Astrocyte (in vitro differentiated cells and primary cell): ENCODE measurements at regions not wholly inside any gene's neighbourhood (a gene's known extent, or its start where the extent isn't known, plus 50 kb on each side); places are given as distances from the start of the nearest gene placed in this dataset.
"Not testable (repeated sequence)": the region's sequence is repeated elsewhere in the genome, so short reads cannot be mapped to it uniquely, and the experiment has no call there.

Experiments
- DNase-seq: peaks from one replicate; pipeline ENCODE4 v3.0.0-alpha.2; 2010; ENCODE audit warnings: low read depth
- FAIRE-seq: peaks from 2 replicates; lab custom pipeline; 2011; peaks lifted over from hg19 to GRCh38; lab: Jason Lieb, UNC
- H2AFZ ChIP-seq: 2 replicates; pipeline ENCODE4 v1.6.0; 2012; ENCODE audit warnings: low read depth, low read length, inconsistent platforms
- H3K27ac ChIP-seq: 2 replicates; pipeline ENCODE4 v1.5.1; 2011; ENCODE audit warnings: low read depth, low read length, inconsistent platforms
- H3K27me3 ChIP-seq: 2 replicates; pipeline ENCODE4 v1.6.0; 2011; ENCODE audit warnings: low read length, inconsistent platforms; ENCODE audit not compliant: insufficient read depth
- H3K36me3 ChIP-seq: 2 replicates; pipeline ENCODE4 v1.5.1; 2011; ENCODE audit warnings: low read length, inconsistent platforms; ENCODE audit not compliant: insufficient read depth
- H3K4me1 ChIP-seq: 2 replicates; pipeline ENCODE4 v1.5.1; 2011; ENCODE audit warnings: low read length, inconsistent platforms; ENCODE audit not compliant: insufficient read depth
- H3K4me2 ChIP-seq: 2 replicates; pipeline ENCODE4 v1.6.0; 2012; ENCODE audit warnings: low read length, inconsistent platforms
- H3K4me3 ChIP-seq: 2 replicates; pipeline ENCODE4 v1.5.1; 2011; ENCODE audit warnings: low read depth, mild to moderate bottlenecking, low read length, inconsistent platforms; ENCODE audit not compliant: insufficient read depth
- H3K79me2 ChIP-seq: 2 replicates; pipeline ENCODE4 v1.6.0; 2012; ENCODE audit warnings: mild to moderate bottlenecking, low read length, inconsistent platforms; ENCODE audit not compliant: insufficient read depth
- H3K9ac ChIP-seq: 2 replicates; pipeline ENCODE4 v1.6.0; 2012; ENCODE audit warnings: mild to moderate bottlenecking, low read length, inconsistent platforms
- H3K9me3 ChIP-seq: 2 replicates; pipeline ENCODE4 v1.5.1; 2012; ENCODE audit warnings: low read depth, mild to moderate bottlenecking, low read length, inconsistent platforms; ENCODE audit not compliant: insufficient read depth
- H4K20me1 ChIP-seq: 2 replicates; pipeline ENCODE4 v1.6.0; 2012; ENCODE audit warnings: low read length, inconsistent platforms; ENCODE audit not compliant: insufficient read depth
- H3K27ac Mint-ChIP-seq: one replicate; pipeline ENCODE4 v1.8.0; 2021; ENCODE audit warnings: mild to moderate bottlenecking, mixed read lengths; ENCODE audit not compliant: unreplicated experiment
- H3K27me3 Mint-ChIP-seq: one replicate; pipeline ENCODE4 v1.8.0; 2021; ENCODE audit warnings: low read depth, mixed read lengths; ENCODE audit not compliant: unreplicated experiment
- H3K36me3 Mint-ChIP-seq: one replicate; pipeline ENCODE4 v1.8.0; 2021; ENCODE audit warnings: low read depth, mixed read lengths; ENCODE audit not compliant: unreplicated experiment
- H3K4me1 Mint-ChIP-seq: one replicate; pipeline ENCODE4 v1.8.0; 2021; ENCODE audit warnings: low read depth, mixed read lengths; ENCODE audit not compliant: unreplicated experiment
- H3K4me3 Mint-ChIP-seq: one replicate; pipeline ENCODE4 v1.8.0; 2021; ENCODE audit warnings: mild to moderate bottlenecking, moderate library complexity, mixed read lengths; ENCODE audit not compliant: unreplicated experiment
- H3K9me3 Mint-ChIP-seq: one replicate; pipeline ENCODE4 v1.8.0; 2021; ENCODE audit warnings: mild to moderate bottlenecking, mixed read lengths; ENCODE audit not compliant: unreplicated experiment
- EZH2 ChIP-seq: IDR thresholded peaks from 2 replicates; pipeline ENCODE4 v1.6.1; 2012; ENCODE audit warnings: mild to moderate bottlenecking, low read length, inconsistent platforms; ENCODE audit not compliant: insufficient read depth
- TF ChIP-seq, protein P1 (sequence below): IDR thresholded peaks from 2 replicates; pipeline ENCODE4 v1.5.1; 2011; ENCODE audit warnings: low read depth, mild to moderate bottlenecking, inconsistent platforms, low read length, moderate library complexity; ENCODE audit not compliant: insufficient read depth

DNA sequence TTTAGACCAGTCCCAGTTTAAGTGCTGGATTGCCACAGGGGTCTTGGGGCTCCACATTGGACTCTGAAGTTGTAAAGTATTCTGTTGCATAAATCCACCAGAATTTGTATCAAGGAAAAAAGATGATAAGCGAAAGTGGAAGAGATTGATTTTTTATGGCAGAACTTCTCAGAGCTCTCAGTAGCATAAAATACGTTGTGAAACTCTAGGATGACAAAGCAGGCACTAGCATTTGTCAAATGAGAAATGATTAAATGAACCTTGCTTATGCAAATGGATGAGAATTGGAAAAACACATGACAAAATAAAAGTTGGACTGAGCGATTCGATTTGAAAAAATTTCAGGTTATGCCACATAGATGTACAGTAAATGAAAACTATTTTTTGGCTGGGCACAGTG lies 253.8 kb upstream of the RAB4A start:
- Histone ChIP-seq H3K36me3 (no peaks in the 10 kb centered on the region), H3K4me1 (no peaks in the 10 kb centered on the region), H3K9me3 (no peaks in the 10 kb centered on the region), H3K79me2 (no peaks in the 10 kb centered on the region), H4K20me1 (no peaks in the 10 kb centered on the region), H3K4me2 (no peak overlapping the region), H3K9ac (no peak overlapping the region), H3K27ac (no peak overlapping the region), H2AFZ (no peak overlapping the region), H3K27me3 (peaks cover 9% of the 10 kb centered on the region), H3K4me3 (no peak overlapping the region)
- H3K27me3 Mint-ChIP-seq, result peaks cover 19% of the 10 kb centered on the region
- DNase-seq, result no peak
- H3K4me3 Mint-ChIP-seq, result no peak overlapping the region
- FAIRE-seq, result no peak
- TF ChIP-seq EZH2, result no peak
- TF ChIP-seq, protein P1, sequence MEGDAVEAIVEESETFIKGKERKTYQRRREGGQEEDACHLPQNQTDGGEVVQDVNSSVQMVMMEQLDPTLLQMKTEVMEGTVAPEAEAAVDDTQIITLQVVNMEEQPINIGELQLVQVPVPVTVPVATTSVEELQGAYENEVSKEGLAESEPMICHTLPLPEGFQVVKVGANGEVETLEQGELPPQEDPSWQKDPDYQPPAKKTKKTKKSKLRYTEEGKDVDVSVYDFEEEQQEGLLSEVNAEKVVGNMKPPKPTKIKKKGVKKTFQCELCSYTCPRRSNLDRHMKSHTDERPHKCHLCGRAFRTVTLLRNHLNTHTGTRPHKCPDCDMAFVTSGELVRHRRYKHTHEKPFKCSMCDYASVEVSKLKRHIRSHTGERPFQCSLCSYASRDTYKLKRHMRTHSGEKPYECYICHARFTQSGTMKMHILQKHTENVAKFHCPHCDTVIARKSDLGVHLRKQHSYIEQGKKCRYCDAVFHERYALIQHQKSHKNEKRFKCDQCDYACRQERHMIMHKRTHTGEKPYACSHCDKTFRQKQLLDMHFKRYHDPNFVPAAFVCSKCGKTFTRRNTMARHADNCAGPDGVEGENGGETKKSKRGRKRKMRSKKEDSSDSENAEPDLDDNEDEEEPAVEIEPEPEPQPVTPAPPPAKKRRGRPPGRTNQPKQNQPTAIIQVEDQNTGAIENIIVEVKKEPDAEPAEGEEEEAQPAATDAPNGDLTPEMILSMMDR, result no peak
- no peaks in the 10 kb centered on the region for H3K36me3 Mint-ChIP-seq
- H3K27ac Mint-ChIP-seq, result no peak overlapping the region
- H3K4me1 Mint-ChIP-seq, result peaks cover 4% of the 10 kb centered on the region
- H3K9me3 Mint-ChIP-seq, result no peaks in the 10 kb centered on the region

DNA sequence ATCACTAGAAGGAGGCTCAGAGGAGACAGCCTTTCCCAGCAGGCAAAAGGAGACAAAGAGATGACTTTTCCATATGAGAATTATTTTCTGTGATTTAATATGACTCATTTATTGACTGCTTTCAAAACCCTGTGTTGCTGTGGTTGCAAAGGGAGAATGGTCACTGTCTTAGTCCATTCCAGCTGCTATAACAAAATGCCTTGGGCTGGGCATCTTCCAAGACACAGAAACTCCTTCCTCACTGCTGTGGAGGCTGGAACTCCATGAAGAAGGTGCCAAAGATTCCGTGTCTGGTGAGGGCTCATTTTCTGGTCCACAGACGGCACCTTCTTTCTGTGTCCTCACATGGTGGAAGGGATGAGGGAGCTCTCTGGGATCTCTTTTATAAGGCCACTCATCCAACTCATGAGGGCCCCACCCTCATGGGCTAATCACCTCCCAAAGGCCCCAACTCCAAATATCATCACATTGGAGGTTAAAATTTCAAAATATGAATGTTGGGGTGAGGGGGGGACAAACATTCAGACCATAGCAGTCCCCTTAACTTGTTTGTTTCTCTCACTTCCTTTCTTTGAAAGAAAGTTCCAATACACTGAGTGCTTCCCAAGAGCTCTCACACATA lies 252.1 kb upstream of the RAB4A start:
- H3K27me3 ChIP-seq, result peaks cover 9% of the 10 kb centered on the region
- no peak overlapping the region for H2AFZ ChIP-seq
- no peaks in the 10 kb centered on the region for H3K9me3 ChIP-seq
- H3K4me1 Mint-ChIP-seq, result no peaks in the 10 kb centered on the region
- H3K9me3 Mint-ChIP-seq, result no peaks in the 10 kb centered on the region
- TF ChIP-seq, protein P1, result no peak
- TF ChIP-seq EZH2, result no peak
- no peak overlapping the region for H3K27ac ChIP-seq
- no peaks in the 10 kb centered on the region for H3K36me3 Mint-ChIP-seq
- H4K20me1 ChIP-seq, result no peaks in the 10 kb centered on the region
- H3K4me3 Mint-ChIP-seq, result no peak overlapping the region
- no peak overlapping the region for H3K27ac Mint-ChIP-seq
- H3K4me2 ChIP-seq, result no peak overlapping the region
- H3K4me1 ChIP-seq, result no peaks in the 10 kb centered on the region
- H3K4me3 ChIP-seq, result no peak overlapping the region
- DNase-seq (no peak), FAIRE-seq (no peak)
- no peaks in the 10 kb centered on the region for H3K79me2 ChIP-seq
- no peaks in the 10 kb centered on the region for H3K36me3 ChIP-seq
- peaks cover 19% of the 10 kb centered on the region for H3K27me3 Mint-ChIP-seq
- H3K9ac ChIP-seq, result no peak overlapping the region

DNA sequence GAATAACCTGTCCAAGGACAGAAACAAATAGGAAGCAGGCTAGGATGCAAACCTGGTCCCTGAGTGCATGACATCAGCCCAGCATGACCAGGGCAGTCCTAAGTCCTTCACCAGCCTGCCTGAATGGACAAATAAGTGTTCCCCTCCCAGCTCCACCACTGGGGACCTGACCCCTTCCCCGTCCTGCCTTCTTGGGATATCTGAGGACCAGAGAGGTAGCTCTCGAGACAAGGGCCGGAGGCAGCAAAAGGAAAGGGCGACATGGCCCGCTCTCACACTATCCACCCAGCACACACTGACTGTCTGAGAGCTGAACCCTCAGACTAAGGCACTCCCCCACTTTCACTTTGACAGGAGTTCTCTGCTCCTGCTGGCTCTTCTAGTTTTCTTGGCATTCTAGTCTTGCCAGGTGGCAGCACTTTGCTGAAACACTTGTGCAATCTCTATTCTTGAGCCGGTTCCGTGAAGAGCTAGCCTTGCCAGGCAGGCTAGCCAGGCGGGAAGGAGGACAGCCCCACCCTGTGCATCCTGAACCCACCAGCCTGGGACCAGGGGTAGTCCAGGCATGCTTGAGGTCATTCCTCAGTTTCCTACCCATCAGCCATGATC lies 251.1 kb upstream of the RAB4A start:
- FAIRE-seq (no peak), DNase-seq (no peak)
- H2AFZ ChIP-seq, result no peak overlapping the region
- TF ChIP-seq, protein P1, result no peak
- TF ChIP-seq EZH2, result no peak
- no peak overlapping the region for H3K9ac ChIP-seq
- peaks cover 4% of the 10 kb centered on the region for H3K27me3 ChIP-seq
- H3K4me2 ChIP-seq, result no peak overlapping the region
- Mint-ChIP-seq H3K27ac (no peak overlapping the region), H3K4me3 (no peak overlapping the region), H3K9me3 (no peaks in the 10 kb centered on the region), H3K36me3 (no peaks in the 10 kb centered on the region), H3K4me1 (no peaks in the 10 kb centered on the region), H3K27me3 (peaks cover 19% of the 10 kb centered on the region)
- no peaks in the 10 kb centered on the region for H3K79me2 ChIP-seq
- no peaks in the 10 kb centered on the region for H3K9me3 ChIP-seq
- H3K4me3 ChIP-seq, result no peak overlapping the region
- peaks cover 4% of the 10 kb centered on the region for H3K4me1 ChIP-seq
- no peak overlapping the region for H3K27ac ChIP-seq
- no peaks in the 10 kb centered on the region for H4K20me1 ChIP-seq
- H3K36me3 ChIP-seq, result no peaks in the 10 kb centered on the region

DNA sequence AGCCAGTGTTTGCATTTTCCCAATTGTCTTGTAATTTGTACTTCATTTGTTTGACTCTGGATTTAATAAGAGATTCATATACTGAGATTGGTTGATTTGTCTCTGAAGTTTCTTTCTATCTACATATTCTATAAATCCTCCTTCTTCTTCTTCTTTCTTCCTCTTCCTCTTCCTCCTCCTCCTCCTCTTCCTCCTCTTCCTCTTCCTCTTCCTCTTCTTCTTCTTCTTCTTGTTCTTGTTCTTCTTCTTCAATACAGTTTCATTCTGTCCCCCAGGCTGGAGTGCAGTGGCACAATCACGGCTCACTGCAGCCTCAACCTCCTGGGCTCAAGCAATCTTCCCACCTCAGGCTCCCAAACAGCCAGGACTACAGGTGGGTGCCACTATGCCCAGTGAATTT lies 249.9 kb upstream of the RAB4A start:
- H3K27me3 Mint-ChIP-seq, result peaks cover 19% of the 10 kb centered on the region
- H3K9me3 ChIP-seq, H3K4me1 Mint-ChIP-seq, H3K79me2 ChIP-seq, H3K27ac ChIP-seq, DNase-seq, H3K4me1 ChIP-seq, H4K20me1 ChIP-seq, H3K4me3 Mint-ChIP-seq, H3K4me3 ChIP-seq, H3K4me2 ChIP-seq, H2AFZ ChIP-seq, H3K36me3 ChIP-seq, FAIRE-seq, H3K9ac ChIP-seq, H3K27ac Mint-ChIP-seq, H3K27me3 ChIP-seq, H3K36me3 Mint-ChIP-seq, H3K9me3 Mint-ChIP-seq: not testable (repeated sequence)
